ENCODE measurements at regions not wholly inside any gene's neighbourhood (a gene's known extent, or its start where the extent isn't known, plus 50 kb on each side); places are given as distances from the start of the nearest gene placed in this dataset.

DNA sequence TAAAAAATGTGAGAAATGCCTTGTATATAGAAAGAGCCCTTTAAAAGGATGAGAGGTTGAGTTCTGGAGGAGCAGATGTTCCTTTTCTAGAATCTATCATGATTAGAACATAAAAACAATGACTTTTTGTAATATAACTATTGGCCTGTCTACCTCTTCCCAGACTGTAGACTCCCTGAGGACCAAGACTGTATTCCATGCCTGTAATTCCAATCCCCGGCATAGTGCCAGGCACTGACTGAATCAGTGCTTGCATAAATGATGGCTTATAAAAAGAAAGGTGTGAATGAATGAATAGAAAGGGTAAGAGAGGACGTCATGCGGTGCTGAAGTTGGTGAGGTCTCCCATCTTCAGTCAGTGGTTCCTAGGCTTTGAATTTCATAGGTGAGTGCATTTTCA is 92.6 kb upstream of the GDNF start:
- no peaks in the 10 kb centered on the region for H3K4me1 ChIP-seq (ENCODE audit: control insufficient read depth, insufficient read depth, low read length)
- H3K4ac ChIP-seq (ENCODE audit: low read depth, low read length) = no peak overlapping the region
- no peak overlapping the region for H3K18ac ChIP-seq (ENCODE audit: low read depth, low read length)
- ATAC-seq (ENCODE audit: low read depth) (no peak), DNase-seq (no peak)
- H4K8ac ChIP-seq (ENCODE audit: low read depth in 2 of 2, low read length in 2 of 2) = no peak overlapping the region
- H4K20me1 ChIP-seq (ENCODE audit: insufficient read depth, low read length) = no peaks in the 10 kb centered on the region
- no peak overlapping the region for H2BK15ac ChIP-seq (ENCODE audit: low read depth, low read length)
- no TSS peak for BruUV-seq (replicated peaks)
- no peaks in the 10 kb centered on the region for H3K36me3 ChIP-seq (ENCODE audit: control insufficient read depth, insufficient read depth, low read length)
- no peak overlapping the region for H3K56ac ChIP-seq (ENCODE audit: extremely low read depth, insufficient read depth, low read length)
- H2BK5ac ChIP-seq (ENCODE audit: low read depth, low read length, poor library complexity, severe bottlenecking) = no peak overlapping the region
- no peak overlapping the region for H2BK120ac ChIP-seq (ENCODE audit: low read depth, low read length)
- no peak overlapping the region for H2AK5ac ChIP-seq (ENCODE audit: low read depth, low read length)
- H2BK20ac ChIP-seq (ENCODE audit: low read depth, low read length) = no peak overlapping the region
- peaks cover 2% of the 10 kb centered on the region; the same call in 1 of the 2 replicates for H3K9me3 ChIP-seq (ENCODE audit: control insufficient read depth, insufficient read depth, low read length)
- peaks cover 18% of the 10 kb centered on the region for H3K27me3 ChIP-seq (ENCODE audit: control insufficient read depth, insufficient read depth, low read length)
- no peak overlapping the region for H2AFZ ChIP-seq (replicated peaks; ENCODE audit: low read length, poor library complexity)
- H3K14ac ChIP-seq (replicated peaks; ENCODE audit: low read depth, low read length) = no peak overlapping the region
- H3K79me1 ChIP-seq (ENCODE audit: low read depth in 1 of 2, low read length in 2 of 2) = no peaks in the 10 kb centered on the region
- no peak overlapping the region for H3K4me3 ChIP-seq (ENCODE audit: insufficient read depth, low read depth, low read length)
- H3K27ac ChIP-seq (ENCODE audit: insufficient read depth, low read length) = no peak overlapping the region
- H3K9ac ChIP-seq (ENCODE audit: low read depth, low read length) = no peak overlapping the region
- H2AK9ac ChIP-seq (replicated peaks; ENCODE audit: low read depth, low read length, poor library complexity) = no peak overlapping the region
- intact Hi-C loops (cut with micrococcal nuclease) (loop anchor here (10.0 kb wide), 1 partner anchor 62 kb away; no protein-coding TSS in a partner anchor), dilution Hi-C loops (cut with HindIII; ENCODE audit: low sequenced_read_pairs, unreplicated experiment) (no loop called here), in situ Hi-C loops (cut with MboI; ENCODE audit: low sequenced_read_pairs) (no loop called here)
- no peak overlapping the region for H4K91ac ChIP-seq (ENCODE audit: insufficient read depth, low read depth, low read length)
- no peak overlapping the region for H4K5ac ChIP-seq (ENCODE audit: low read depth, low read length)
- H3K9me1 ChIP-seq (ENCODE audit: insufficient read depth, low read length) = no peaks in the 10 kb centered on the region
- ChIA-PET POLR2A (ENCODE audit: unreplicated experiment) (no interaction called here), CTCF (no interaction called here)
- H3K23ac ChIP-seq (ENCODE audit: low read depth, low read length) = no peak overlapping the region
- H3K4me2 ChIP-seq (ENCODE audit: low read depth, low read length) = no peak overlapping the region
- no CpG with 5 or more reads among the region's 3 CpGs for WGBS, 2 experiments (ENCODE audit: extremely low coverage in 2 of 2, insufficient read length in 1 of 2)
- TF ChIP-seq BHLHE40 (IDR thresholded peaks at IDR 0.05; ENCODE audit: low read depth, low read length) = no peak
- no peak for TF ChIP-seq RAD21 (IDR thresholded peaks at IDR 0.05; ENCODE audit: low read length)
- TF ChIP-seq SMC3 (IDR thresholded peaks at IDR 0.05; ENCODE audit: low read depth, low read length) = no peak
- no peak for TF ChIP-seq MAZ (IDR thresholded peaks at IDR 0.05; ENCODE audit: borderline replicate concordance, low read depth, low read length)
- TF ChIP-seq, protein P1, sequence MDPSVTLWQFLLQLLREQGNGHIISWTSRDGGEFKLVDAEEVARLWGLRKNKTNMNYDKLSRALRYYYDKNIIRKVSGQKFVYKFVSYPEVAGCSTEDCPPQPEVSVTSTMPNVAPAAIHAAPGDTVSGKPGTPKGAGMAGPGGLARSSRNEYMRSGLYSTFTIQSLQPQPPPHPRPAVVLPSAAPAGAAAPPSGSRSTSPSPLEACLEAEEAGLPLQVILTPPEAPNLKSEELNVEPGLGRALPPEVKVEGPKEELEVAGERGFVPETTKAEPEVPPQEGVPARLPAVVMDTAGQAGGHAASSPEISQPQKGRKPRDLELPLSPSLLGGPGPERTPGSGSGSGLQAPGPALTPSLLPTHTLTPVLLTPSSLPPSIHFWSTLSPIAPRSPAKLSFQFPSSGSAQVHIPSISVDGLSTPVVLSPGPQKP (IDR thresholded peaks at IDR 0.05; ENCODE audit: borderline replicate concordance, low read depth, low read length) = no peak
- TF ChIP-seq MAFK (IDR thresholded peaks at IDR 0.05; ENCODE audit: low read depth, low read length) = no peak
- no peak for TF ChIP-seq RCOR1 (IDR thresholded peaks at IDR 0.05; ENCODE audit: insufficient replicate concordance, low read length)
- no peak for TF ChIP-seq NFE2L2 (IDR thresholded peaks at IDR 0.05; ENCODE audit: low read depth, low read length)
- TF ChIP-seq, protein P2, sequence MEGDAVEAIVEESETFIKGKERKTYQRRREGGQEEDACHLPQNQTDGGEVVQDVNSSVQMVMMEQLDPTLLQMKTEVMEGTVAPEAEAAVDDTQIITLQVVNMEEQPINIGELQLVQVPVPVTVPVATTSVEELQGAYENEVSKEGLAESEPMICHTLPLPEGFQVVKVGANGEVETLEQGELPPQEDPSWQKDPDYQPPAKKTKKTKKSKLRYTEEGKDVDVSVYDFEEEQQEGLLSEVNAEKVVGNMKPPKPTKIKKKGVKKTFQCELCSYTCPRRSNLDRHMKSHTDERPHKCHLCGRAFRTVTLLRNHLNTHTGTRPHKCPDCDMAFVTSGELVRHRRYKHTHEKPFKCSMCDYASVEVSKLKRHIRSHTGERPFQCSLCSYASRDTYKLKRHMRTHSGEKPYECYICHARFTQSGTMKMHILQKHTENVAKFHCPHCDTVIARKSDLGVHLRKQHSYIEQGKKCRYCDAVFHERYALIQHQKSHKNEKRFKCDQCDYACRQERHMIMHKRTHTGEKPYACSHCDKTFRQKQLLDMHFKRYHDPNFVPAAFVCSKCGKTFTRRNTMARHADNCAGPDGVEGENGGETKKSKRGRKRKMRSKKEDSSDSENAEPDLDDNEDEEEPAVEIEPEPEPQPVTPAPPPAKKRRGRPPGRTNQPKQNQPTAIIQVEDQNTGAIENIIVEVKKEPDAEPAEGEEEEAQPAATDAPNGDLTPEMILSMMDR (conservative IDR thresholded peaks at IDR 0.05; ENCODE audit: low read depth, low read length) = no peak
- TF ChIP-seq RFX5 (IDR thresholded peaks at IDR 0.05; ENCODE audit: low read depth, low read length) = no peak
